A204.1 (cell line): ENCODE measurements at regions not wholly inside any gene's neighbourhood (a gene's known extent, or its start where the extent isn't known, plus 50 kb on each side); places are given as distances from the start of the nearest gene placed in this dataset.
"Not testable (repeated sequence)": the region's sequence is repeated elsewhere in the genome, so short reads cannot be mapped to it uniquely, and the experiment has no call there.

ENCODE experiments used
- FAIRE-seq: peaks from 2 replicates; lab custom pipeline; 2012; peaks lifted over from hg19 to GRCh38; lab: Jason Lieb, UNC

- no peak for FAIRE-seq
Observed at GRCh38 chr18:27577752-27578151, 392.6 kb upstream of the CHST9 start.

GRCh38 chr18:27577265-27577664, 392.2 kb upstream of the CHST9 start:
- no peak for FAIRE-seq

GRCh38 chr18:27567434-27567833, 382.3 kb upstream of the CHST9 start:
- FAIRE-seq, result no peak

- no peak for FAIRE-seq
Observed at GRCh38 chr18:27564066-27564465, 379.0 kb upstream of the CHST9 start.

GRCh38 chr18:27558388-27559155, 373.5 kb upstream of the CHST9 start:
- FAIRE-seq, result no peak

- no peak for FAIRE-seq
Observed at GRCh38 chr18:27556741-27557140, 371.6 kb upstream of the CHST9 start.

- no peak for FAIRE-seq
Observed at GRCh38 chr18:27549335-27550039, 364.4 kb upstream of the CHST9 start.

GRCh38 chr18:27546991-27547390, 361.9 kb upstream of the CHST9 start:
- no peak for FAIRE-seq

GRCh38 chr18:27544206-27544605, 359.1 kb upstream of the CHST9 start:
- FAIRE-seq, result no peak

- no peak for FAIRE-seq
Observed at GRCh38 chr18:27541293-27541692, 356.2 kb upstream of the CHST9 start.

- FAIRE-seq, result no peak
Observed at GRCh38 chr18:27540111-27540510, 355.0 kb upstream of the CHST9 start.

- no peak for FAIRE-seq
Observed at GRCh38 chr18:27528925-27529521, 343.9 kb upstream of the CHST9 start.

GRCh38 chr18:27527856-27528255, 342.7 kb upstream of the CHST9 start:
- no peak for FAIRE-seq

- no peak for FAIRE-seq
Observed at GRCh38 chr18:27520401-27520800, 335.3 kb upstream of the CHST9 start.

- FAIRE-seq, result not testable (repeated sequence)
Observed at GRCh38 chr18:27510036-27510633, 325.0 kb upstream of the CHST9 start.

- FAIRE-seq, result no peak
Observed at GRCh38 chr18:27501671-27502070, 316.6 kb upstream of the CHST9 start.

GRCh38 chr18:27500531-27500930, 315.4 kb upstream of the CHST9 start:
- FAIRE-seq, result no peak

GRCh38 chr18:27497246-27497645, 312.1 kb upstream of the CHST9 start:
- FAIRE-seq, result no peak

GRCh38 chr18:27493182-27493581, 308.1 kb upstream of the CHST9 start:
- FAIRE-seq, result no peak

- FAIRE-seq, result no peak
Observed at GRCh38 chr18:27491772-27492171, 306.7 kb upstream of the CHST9 start.

GRCh38 chr18:27483276-27483675, 298.2 kb upstream of the CHST9 start:
- no peak for FAIRE-seq

GRCh38 chr18:27478459-27478858, 293.4 kb upstream of the CHST9 start:
- FAIRE-seq, result no peak

GRCh38 chr18:27473318-27473717, 288.2 kb upstream of the CHST9 start:
- no peak for FAIRE-seq
